Caco-2 (cell line): ENCODE measurements at regions not wholly inside any gene's neighbourhood (a gene's known extent, or its start where the extent isn't known, plus 50 kb on each side); places are given as distances from the start of the nearest gene placed in this dataset.

Experiments used
- BruUV-seq: library from RNA; stranded (reverse); fragments of 400-500 nt; replicated peaks from 2 replicates; lab custom pipeline; 2021; lab: Mats Ljungman, UMichigan
- CTCF ChIA-PET: fragments of 300-600 bp; sonication (Branson Sonifier 250); formaldehyde crosslinking; loops from one replicate; lab custom pipeline; 2022; ENCODE audit warnings: antibody characterized with exemption; lab: Charles Lee
- POLR2A ChIA-PET: fragments of 300-600 bp; sonication (Branson Sonifier 250); formaldehyde crosslinking; loops from one replicate; lab custom pipeline; 2022; ENCODE audit warnings: antibody characterized with exemption; lab: Charles Lee
- DNase-seq, 2 experiments: peaks; one replicate each; pipeline versions ENCODE4 v3.0.0 to v3.0.0-alpha.2; 2020 to 2022
- H3K27me3 ChIP-seq: replicated peaks from 2 replicates; pipeline ENCODE4 v1.6.0; 2011; ENCODE audit warnings: low read length; ENCODE audit not compliant: control insufficient read depth, insufficient read depth
- H3K36me3 ChIP-seq: 2 replicates; pipeline ENCODE4 v1.5.1; 2011; ENCODE audit warnings: low read length; ENCODE audit not compliant: control insufficient read depth, insufficient read depth
- H3K4me1 ChIP-seq: fragments of 250-450 bp; sonication (Bioruptor Pico); 2 replicates; pipeline ENCODE4 v1.5.1; 2020; ENCODE audit warnings: mild to moderate bottlenecking
- H3K4me3 ChIP-seq: 2 replicates; pipeline ENCODE4 v1.5.1; 2011; ENCODE audit warnings: low read depth, mild to moderate bottlenecking, control low read depth, low read length
- H3K9me3 ChIP-seq: fragments of 250-450 bp; sonication (Bioruptor Pico); 2 replicates; pipeline ENCODE4 v1.5.1; 2020; ENCODE audit warnings: mild to moderate bottlenecking, moderate library complexity
- H3K27ac Mint-ChIP-seq: one replicate; pipeline ENCODE4 v1.8.0; 2022; ENCODE audit warnings: mixed read lengths; ENCODE audit not compliant: unreplicated experiment
- H3K27me3 Mint-ChIP-seq: one replicate; pipeline ENCODE4 v1.8.0; 2022; ENCODE audit warnings: mixed read lengths; ENCODE audit not compliant: insufficient read depth, unreplicated experiment
- H3K36me3 Mint-ChIP-seq: one replicate; pipeline ENCODE4 v1.8.0; 2022; ENCODE audit warnings: mild to moderate bottlenecking, mixed read lengths; ENCODE audit not compliant: insufficient read depth, unreplicated experiment
- H3K4me1 Mint-ChIP-seq: one replicate; pipeline ENCODE4 v1.8.0; 2022; ENCODE audit warnings: low read depth, mixed read lengths; ENCODE audit not compliant: unreplicated experiment
- H3K4me3 Mint-ChIP-seq: one replicate; pipeline ENCODE4 v1.8.0; 2022; ENCODE audit warnings: mild to moderate bottlenecking, moderate library complexity, mixed read lengths; ENCODE audit not compliant: unreplicated experiment
- H3K9me3 Mint-ChIP-seq: one replicate; pipeline ENCODE4 v1.8.0; 2022; ENCODE audit warnings: mixed read lengths; ENCODE audit not compliant: unreplicated experiment
- intact Hi-C: fragments of 100-400 bp; cut with micrococcal nuclease; formaldehyde crosslinking; loops from one replicate; pipeline ENCODE4 v1.10.0; 2022; ENCODE audit not compliant: unreplicated experiment
- TF ChIP-seq, protein P1 (sequence below), 2 experiments: fragments of 200-600 bp in 1 of 2; IDR thresholded peaks; 1 replicate in 1 of 2; 2 replicates in 1 of 2; pipeline versions ENCODE4 v1.5.1 to v1.8.0; 2011 to 2022; ENCODE audit warnings: antibody characterized with exemption in 1 of 2, control low read depth in 1 of 2, inconsistent platforms in 1 of 2, low read depth in 1 of 2, low read length in 1 of 2, mild to moderate bottlenecking in 1 of 2, moderate library complexity in 1 of 2; ENCODE audit not compliant: insufficient read depth in 1 of 2, severe bottlenecking in 1 of 2, unreplicated experiment in 1 of 2

DNA sequence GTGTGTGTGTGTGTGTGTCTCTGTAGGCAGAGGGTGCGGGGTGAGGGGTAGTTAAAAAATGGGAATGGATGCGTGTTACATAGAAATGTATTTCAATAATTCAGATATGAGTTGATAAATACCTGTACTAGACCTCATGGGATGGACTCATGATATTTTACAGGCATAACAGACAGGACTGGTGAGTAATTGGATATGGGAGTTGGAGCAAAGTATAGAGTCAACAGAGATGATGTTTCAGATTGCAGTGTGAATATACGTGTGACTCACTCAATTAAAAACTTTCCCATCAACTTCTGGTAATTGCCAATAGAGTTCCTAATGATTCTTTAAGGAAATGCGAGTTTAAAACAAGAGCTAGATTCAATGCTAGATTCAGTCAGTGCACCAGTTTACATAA is 711.9 kb downstream of the C12orf50 start:
- Mint-ChIP-seq H3K36me3 (no peaks in the 10 kb centered on the region), H3K9me3 (no peaks in the 10 kb centered on the region), H3K27ac (no peak overlapping the region), H3K27me3 (no peaks in the 10 kb centered on the region), H3K4me1 (no peaks in the 10 kb centered on the region), H3K4me3 (no peak overlapping the region)
- DNase-seq = no peak
- H3K4me3 ChIP-seq = no peak overlapping the region
- no peaks in the 10 kb centered on the region for H3K27me3 ChIP-seq
- POLR2A ChIA-PET = no interaction called here
- no TSS peak for BruUV-seq
- H3K9me3 ChIP-seq = no peaks in the 10 kb centered on the region
- no peaks in the 10 kb centered on the region for H3K4me1 ChIP-seq
- intact Hi-C loops = no loop called here
- TF ChIP-seq, protein P1, sequence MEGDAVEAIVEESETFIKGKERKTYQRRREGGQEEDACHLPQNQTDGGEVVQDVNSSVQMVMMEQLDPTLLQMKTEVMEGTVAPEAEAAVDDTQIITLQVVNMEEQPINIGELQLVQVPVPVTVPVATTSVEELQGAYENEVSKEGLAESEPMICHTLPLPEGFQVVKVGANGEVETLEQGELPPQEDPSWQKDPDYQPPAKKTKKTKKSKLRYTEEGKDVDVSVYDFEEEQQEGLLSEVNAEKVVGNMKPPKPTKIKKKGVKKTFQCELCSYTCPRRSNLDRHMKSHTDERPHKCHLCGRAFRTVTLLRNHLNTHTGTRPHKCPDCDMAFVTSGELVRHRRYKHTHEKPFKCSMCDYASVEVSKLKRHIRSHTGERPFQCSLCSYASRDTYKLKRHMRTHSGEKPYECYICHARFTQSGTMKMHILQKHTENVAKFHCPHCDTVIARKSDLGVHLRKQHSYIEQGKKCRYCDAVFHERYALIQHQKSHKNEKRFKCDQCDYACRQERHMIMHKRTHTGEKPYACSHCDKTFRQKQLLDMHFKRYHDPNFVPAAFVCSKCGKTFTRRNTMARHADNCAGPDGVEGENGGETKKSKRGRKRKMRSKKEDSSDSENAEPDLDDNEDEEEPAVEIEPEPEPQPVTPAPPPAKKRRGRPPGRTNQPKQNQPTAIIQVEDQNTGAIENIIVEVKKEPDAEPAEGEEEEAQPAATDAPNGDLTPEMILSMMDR (IDR thresholded peaks at IDR 0.05; ENCODE audit: insufficient read depth in 1 of 2, low read depth in 1 of 2, low read length in 1 of 2, severe bottlenecking in 1 of 2, unreplicated experiment in 1 of 2) = no peak
- CTCF ChIA-PET = no interaction called here
- H3K36me3 ChIP-seq = no peaks in the 10 kb centered on the region

DNA sequence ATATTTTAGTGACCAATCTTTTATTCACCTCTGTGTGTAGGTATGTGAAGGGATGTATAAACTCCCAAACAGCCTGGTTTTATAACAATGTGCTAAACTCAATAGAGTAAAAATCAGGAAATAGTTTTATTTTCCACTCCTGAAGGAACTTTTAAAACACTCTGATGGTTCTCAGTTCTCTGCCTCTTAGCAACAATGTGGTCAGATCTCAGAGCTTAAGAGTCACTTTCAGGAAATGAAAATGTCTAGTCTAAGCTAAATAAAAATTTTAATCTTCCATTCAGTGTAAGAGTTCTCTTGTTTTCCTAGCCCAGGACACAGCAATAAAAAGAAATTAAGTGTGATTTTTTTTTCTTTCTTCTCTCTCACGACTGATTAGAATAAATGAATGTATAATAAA is 718.0 kb downstream of the C12orf50 start:
- no peaks in the 10 kb centered on the region for H3K27me3 Mint-ChIP-seq
- H3K27ac Mint-ChIP-seq = no peak overlapping the region
- Histone ChIP-seq H3K4me1 (no peaks in the 10 kb centered on the region), H3K9me3 (no peaks in the 10 kb centered on the region), H3K36me3 (no peaks in the 10 kb centered on the region), H3K4me3 (no peak overlapping the region), H3K27me3 (no peaks in the 10 kb centered on the region)
- CTCF ChIA-PET = no interaction called here
- no TSS peak for BruUV-seq
- DNase-seq = no peak
- no peak overlapping the region for H3K4me3 Mint-ChIP-seq
- H3K4me1 Mint-ChIP-seq = no peaks in the 10 kb centered on the region
- H3K36me3 Mint-ChIP-seq = no peaks in the 10 kb centered on the region
- POLR2A ChIA-PET = no interaction called here
- TF ChIP-seq, protein P1 (IDR thresholded peaks at IDR 0.05; ENCODE audit: insufficient read depth in 1 of 2, low read depth in 1 of 2, low read length in 1 of 2, severe bottlenecking in 1 of 2, unreplicated experiment in 1 of 2) = no peak
- H3K9me3 Mint-ChIP-seq = no peaks in the 10 kb centered on the region
- intact Hi-C loops = no loop called here

DNA sequence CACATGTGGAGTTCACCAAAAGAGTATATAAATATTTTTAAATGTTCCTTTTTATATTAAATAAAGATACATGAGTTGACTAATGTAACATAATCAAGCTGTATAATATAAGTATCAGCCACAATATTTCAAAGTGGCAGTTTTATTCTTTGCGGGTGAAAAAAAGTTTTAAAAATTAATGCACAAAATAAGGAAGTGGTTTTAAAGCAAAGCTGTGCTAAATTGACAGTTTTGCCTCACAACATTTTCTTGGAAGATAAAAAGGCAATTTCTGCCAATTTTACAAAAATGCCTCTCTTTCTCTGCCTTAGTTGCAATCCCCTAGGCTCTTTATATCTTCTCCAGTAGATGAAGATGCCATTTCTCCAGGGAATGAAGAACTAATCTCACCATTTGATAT is 719.1 kb downstream of the C12orf50 start:
- TF ChIP-seq, protein P1 (IDR thresholded peaks at IDR 0.05; ENCODE audit: insufficient read depth in 1 of 2, low read depth in 1 of 2, low read length in 1 of 2, severe bottlenecking in 1 of 2, unreplicated experiment in 1 of 2) = no peak
- BruUV-seq = no TSS peak
- no peaks in the 10 kb centered on the region for H3K9me3 Mint-ChIP-seq
- no peak overlapping the region for H3K4me3 Mint-ChIP-seq
- no peaks in the 10 kb centered on the region for H3K27me3 Mint-ChIP-seq
- Histone ChIP-seq H3K4me3 (no peak overlapping the region), H3K4me1 (no peaks in the 10 kb centered on the region), H3K36me3 (no peaks in the 10 kb centered on the region), H3K9me3 (no peaks in the 10 kb centered on the region), H3K27me3 (no peaks in the 10 kb centered on the region)
- H3K36me3 Mint-ChIP-seq = no peaks in the 10 kb centered on the region
- intact Hi-C loops = no loop called here
- no peak for DNase-seq
- ChIA-PET POLR2A (no interaction called here), CTCF (no interaction called here)
- no peaks in the 10 kb centered on the region for H3K4me1 Mint-ChIP-seq
- H3K27ac Mint-ChIP-seq = no peak overlapping the region
